GM12878 (cell line): ENCODE measurements at regions not wholly inside any gene's neighbourhood (a gene's known extent, or its start where the extent isn't known, plus 50 kb on each side); places are given as distances from the start of the nearest gene placed in this dataset.

Source experiments
- CTCF ChIP-seq, 3 experiments: IDR thresholded peaks in 2 of 3; conservative IDR thresholded peaks in 1 of 3; 2 replicates each; pipeline ENCODE4 v1.5.1; 2011; ENCODE audit warnings: low read depth in 3 of 3, low read length in 3 of 3, mild to moderate bottlenecking in 3 of 3, control low read depth in 2 of 3, moderate library complexity in 2 of 3, inconsistent platforms in 1 of 3, mixed read lengths in 1 of 3; ENCODE audit not compliant: control insufficient read depth in 2 of 3, insufficient read depth in 1 of 3; ENCODE audit errors: extremely low read depth in 1 of 3
- EP300 ChIP-seq, 2 experiments: fragments of 150-350 bp in 1 of 2; IDR thresholded peaks; 2 replicates each; pipeline ENCODE4 v1.6.1; 2011 to 2012; ENCODE audit warnings: low read depth in 2 of 2, low read length in 2 of 2, borderline replicate concordance in 1 of 2, improper control_type of control experiment in 1 of 2, inconsistent platforms in 1 of 2; ENCODE audit not compliant: control insufficient read depth in 1 of 2
- POLR2A ChIP-seq: IDR thresholded peaks from 2 replicates; pipeline ENCODE4 v1.6.1; 2011; ENCODE audit warnings: low read depth, mild to moderate bottlenecking, low read length
- SIN3A ChIP-seq: IDR thresholded peaks from 2 replicates; pipeline ENCODE4 v1.6.1; 2012; ENCODE audit warnings: low read depth, low read length, improper control_type of control experiment

GRCh38 chr2:46818819-46819218 is 96.8 kb downstream of the MCFD2 start:
- TF ChIP-seq POLR2A (no peak), SIN3A (no peak), EP300 (IDR thresholded peaks at IDR 0.05; ENCODE audit: borderline replicate concordance in 1 of 2, control insufficient read depth in 1 of 2, low read depth in 2 of 2, low read length in 2 of 2) (no peak), CTCF (IDR thresholded peaks at IDR 0.05 in 2 of 3, conservative IDR thresholded peaks at IDR 0.05 in 1 of 3; ENCODE audit: control insufficient read depth in 2 of 3, extremely low read depth in 1 of 3, insufficient read depth in 1 of 3, low read depth in 3 of 3, low read length in 3 of 3) (no peak)
